HG03064 (cell line): ENCODE measurements at regions not wholly inside any gene's neighbourhood (a gene's known extent, or its start where the extent isn't known, plus 50 kb on each side); places are given as distances from the start of the nearest gene placed in this dataset.

Source experiments
- ATAC-seq: cut with Tn5 transposase; IDR thresholded peaks from one replicate; pipeline ENCODE4 v1.9.1; 2021; ENCODE audit warnings: low read depth; ENCODE audit not compliant: unreplicated experiment

- ATAC-seq, result no peak
These were observed 470.0 kb downstream of the SOX6 start for GRCh38 chr11:15886299-15886698.

- ATAC-seq, result no peak
These were observed 469.5 kb downstream of the SOX6 start for GRCh38 chr11:15886866-15887265.

GRCh38 chr11:15888556-15889345 is 467.6 kb downstream of the SOX6 start:
- no peak for ATAC-seq

GRCh38 chr11:15889363-15890030 is 466.8 kb downstream of the SOX6 start:
- ATAC-seq, result no peak

- no peak for ATAC-seq
These were observed 466.2 kb downstream of the SOX6 start for GRCh38 chr11:15890031-15890713.

- no peak for ATAC-seq
These were observed 463.3 kb downstream of the SOX6 start for GRCh38 chr11:15893080-15893492.

GRCh38 chr11:15896026-15896425 is 460.3 kb downstream of the SOX6 start:
- no peak for ATAC-seq

GRCh38 chr11:15896530-15896929 is 459.8 kb downstream of the SOX6 start:
- no peak for ATAC-seq

GRCh38 chr11:15897211-15897960 is 459.0 kb downstream of the SOX6 start:
- ATAC-seq, result no peak

- no peak for ATAC-seq
These were observed 455.3 kb downstream of the SOX6 start for GRCh38 chr11:15901054-15901453.

- no peak for ATAC-seq
These were observed 454.6 kb downstream of the SOX6 start for GRCh38 chr11:15901790-15902189.

GRCh38 chr11:15903246-15903645 is 453.1 kb downstream of the SOX6 start:
- no peak for ATAC-seq

GRCh38 chr11:15905366-15906104 is 450.8 kb downstream of the SOX6 start:
- no peak for ATAC-seq

- no peak for ATAC-seq
These were observed 449.8 kb downstream of the SOX6 start for GRCh38 chr11:15906481-15907035.

GRCh38 chr11:15907806-15908205 is 448.5 kb downstream of the SOX6 start:
- no peak for ATAC-seq

- ATAC-seq, result no peak
These were observed 446.3 kb downstream of the SOX6 start for GRCh38 chr11:15909937-15910598.

GRCh38 chr11:15910761-15911160 is 445.6 kb downstream of the SOX6 start:
- ATAC-seq, result no peak

GRCh38 chr11:15911377-15912044 is 444.8 kb downstream of the SOX6 start:
- ATAC-seq, result no peak

GRCh38 chr11:15912291-15912690 is 444.1 kb downstream of the SOX6 start:
- no peak for ATAC-seq
